ENCODE measurements at regions not wholly inside any gene's neighbourhood (a gene's known extent, or its start where the extent isn't known, plus 50 kb on each side); places are given as distances from the start of the nearest gene placed in this dataset.

GRCh38 chr7:114212721-114213429 is 201.7 kb upstream of the FOXP2 start:
- TF ChIP-seq TAF1 (IDR thresholded peaks at IDR 0.05; ENCODE audit: borderline replicate concordance, low read depth, low read length) = no peak
- TF ChIP-seq POLR2A (IDR thresholded peaks at IDR 0.05; ENCODE audit: low read depth, low read length) = no peak
